Endothelial cell of umbilical vein (primary cell): ENCODE measurements at regions not wholly inside any gene's neighbourhood (a gene's known extent, or its start where the extent isn't known, plus 50 kb on each side); places are given as distances from the start of the nearest gene placed in this dataset.

Experiments
- BruUV-seq: library from RNA; stranded (reverse); fragments of 400-500 nt; replicated peaks from 2 replicates; lab custom pipeline; 2021; lab: Mats Ljungman, UMichigan
- CTCF ChIA-PET: fragments of 300-600, 350-600 bp; sonication (Branson Sonifier 250); formaldehyde crosslinking; loops from one replicate; lab custom pipeline; 2021; ENCODE audit warnings: antibody characterized with exemption, inconsistent platforms; lab: Charles Lee
- POLR2A ChIA-PET: fragments of 300-600, 350-600 bp; sonication (Branson Sonifier 250); formaldehyde crosslinking; loops from one replicate; lab custom pipeline; 2021; ENCODE audit warnings: antibody characterized with exemption, inconsistent platforms; lab: Charles Lee
- DNase-seq: peaks from one replicate; pipeline ENCODE4 v3.0.0-alpha.2; 2011; ENCODE audit warnings: low read depth, low spot score
- FAIRE-seq: peaks from 2 replicates; lab custom pipeline; 2011; peaks lifted over from hg19 to GRCh38; lab: Jason Lieb, UNC
- H2AFZ ChIP-seq: 2 replicates; pipeline ENCODE4 v1.6.0; 2012; ENCODE audit warnings: low read depth, low read length, control low read depth, inconsistent platforms
- H3K27ac ChIP-seq: 2 replicates; pipeline ENCODE4 v1.5.1; 2011; ENCODE audit warnings: low read depth, mild to moderate bottlenecking, control low read depth, low read length, moderate library complexity; ENCODE audit not compliant: insufficient read depth
- H3K27me3 ChIP-seq, 2 experiments: 2 replicates each; pipeline versions ENCODE4 v1.6.0 to v1.6.1; 2011; ENCODE audit warnings: low read length in 2 of 2, mixed read lengths in 1 of 2; ENCODE audit not compliant: control insufficient read depth in 2 of 2, insufficient read depth in 2 of 2
- H3K36me3 ChIP-seq, 2 experiments: 2 replicates in 1 of 2; 3 replicates in 1 of 2; pipeline ENCODE4 v1.5.1; 2011; ENCODE audit warnings: low read length in 2 of 2, mild to moderate bottlenecking in 1 of 2, moderate library complexity in 1 of 2; ENCODE audit not compliant: control insufficient read depth in 2 of 2, insufficient read depth in 2 of 2; ENCODE audit errors: extremely low read depth in 1 of 2
- H3K4me1 ChIP-seq: 3 replicates; pipeline ENCODE4 v1.5.1; 2011; ENCODE audit warnings: mild to moderate bottlenecking, low read length; ENCODE audit not compliant: control insufficient read depth, insufficient read depth; ENCODE audit errors: extremely low read depth
- H3K4me2 ChIP-seq: 2 replicates; pipeline ENCODE4 v1.6.1; 2011; ENCODE audit warnings: low read length, control low read depth, mixed read lengths; ENCODE audit not compliant: insufficient read depth
- H3K4me3 ChIP-seq, 3 experiments: fragments of 200-600 bp in 1 of 3; sonication (generic), shearing (Covaris generic) in 1 of 3; replicated peaks in 1 of 3; 2 replicates each; pipeline ENCODE4 v1.5.1; 2011 to 2016; ENCODE audit warnings: control low read depth in 3 of 3, low read length in 3 of 3, mild to moderate bottlenecking in 2 of 3, inconsistent platforms in 1 of 3, low read depth in 1 of 3, moderate library complexity in 1 of 3; ENCODE audit not compliant: insufficient read depth in 1 of 3
- H3K79me2 ChIP-seq: 2 replicates; pipeline ENCODE4 v1.6.0; 2012; ENCODE audit warnings: low read length, inconsistent platforms; ENCODE audit not compliant: control insufficient read depth, insufficient read depth
- H3K9ac ChIP-seq: replicated peaks from 2 replicates; pipeline ENCODE3; 2011; ENCODE audit warnings: low read length, control low read depth; ENCODE audit not compliant: insufficient read depth; ENCODE audit errors: extremely low read depth
- H3K9me1 ChIP-seq: replicated peaks from 3 replicates; pipeline ENCODE4 v1.6.0; 2011; ENCODE audit warnings: mild to moderate bottlenecking, low read length; ENCODE audit not compliant: control insufficient read depth, insufficient read depth; ENCODE audit errors: extremely low read depth
- H3K9me3 ChIP-seq: replicated peaks from 2 replicates; pipeline ENCODE4 v1.5.1; 2012; ENCODE audit warnings: low read length, inconsistent platforms; ENCODE audit not compliant: control insufficient read depth, insufficient read depth
- H4K20me1 ChIP-seq: replicated peaks from 2 replicates; pipeline ENCODE3; 2011; ENCODE audit warnings: mild to moderate bottlenecking, low read length; ENCODE audit not compliant: control insufficient read depth, insufficient read depth; ENCODE audit errors: extremely low read depth
- CTCF ChIP-seq, 2 donors: IDR thresholded peaks; 1 replicate in 1 of 2; 2 replicates in 1 of 2; pipeline ENCODE4 v1.5.1; 2011; ENCODE audit warnings: low read length in 2 of 2, mild to moderate bottlenecking in 2 of 2, moderate library complexity in 2 of 2, control low read depth in 1 of 2, inconsistent platforms in 1 of 2, low read depth in 1 of 2; ENCODE audit not compliant: insufficient read depth in 1 of 2; ENCODE audit errors: extremely low read depth in 1 of 2
- EZH2 ChIP-seq: IDR thresholded peaks from 2 replicates; pipeline ENCODE4 v1.6.1; 2012; ENCODE audit warnings: borderline replicate concordance, low read depth, mild to moderate bottlenecking, moderate library complexity, low read length, inconsistent platforms; ENCODE audit not compliant: severe bottlenecking
- FOS ChIP-seq: IDR thresholded peaks from 2 replicates; pipeline ENCODE4 v1.6.1; 2011; ENCODE audit warnings: mild to moderate bottlenecking, low read length, moderate library complexity, borderline replicate concordance; ENCODE audit not compliant: insufficient read depth
- GATA2 ChIP-seq: IDR thresholded peaks from 2 replicates; pipeline ENCODE4 v1.7.0; 2011; ENCODE audit warnings: low read depth, mild to moderate bottlenecking, moderate library complexity, mixed read lengths, low read length; ENCODE audit not compliant: insufficient read length, insufficient read depth
- JUN ChIP-seq: IDR thresholded peaks from 2 replicates; pipeline ENCODE4 v1.6.1; 2011; ENCODE audit warnings: borderline replicate concordance, low read depth; ENCODE audit not compliant: insufficient read length, insufficient read depth
- MYC ChIP-seq: IDR thresholded peaks from one replicate; pipeline ENCODE4 v1.6.1; 2011; ENCODE audit warnings: mild to moderate bottlenecking, low read depth, low read length
- POLR2A ChIP-seq: IDR thresholded peaks from 2 replicates; pipeline ENCODE4 v1.6.1; 2012; ENCODE audit warnings: low read depth, mild to moderate bottlenecking, control low read depth, low read length
- POLR2AphosphoS5 ChIP-seq: IDR thresholded peaks from 2 replicates; pipeline ENCODE4 v1.6.1; 2012; ENCODE audit warnings: low read depth, mild to moderate bottlenecking, control low read depth, low read length, moderate library complexity; ENCODE audit not compliant: insufficient read depth
- dilution Hi-C: fragments of 300-500 bp; cut with MboI; formaldehyde crosslinking; loops from one replicate; pipeline ENCODE4 v1.15.0; 2019; ENCODE audit warnings: low sequenced_read_pairs; ENCODE audit not compliant: extremely low pct_ligation_motif_present
- intact Hi-C: fragments of 100-400 bp; cut with micrococcal nuclease; formaldehyde crosslinking; loops from one replicate; pipeline ENCODE4 v1.10.0; 2022
- TF ChIP-seq, protein P1 (sequence below): IDR thresholded peaks from 2 replicates; pipeline ENCODE4 v1.6.1; 2011; ENCODE audit not compliant: insufficient read depth, insufficient read length

DNA sequence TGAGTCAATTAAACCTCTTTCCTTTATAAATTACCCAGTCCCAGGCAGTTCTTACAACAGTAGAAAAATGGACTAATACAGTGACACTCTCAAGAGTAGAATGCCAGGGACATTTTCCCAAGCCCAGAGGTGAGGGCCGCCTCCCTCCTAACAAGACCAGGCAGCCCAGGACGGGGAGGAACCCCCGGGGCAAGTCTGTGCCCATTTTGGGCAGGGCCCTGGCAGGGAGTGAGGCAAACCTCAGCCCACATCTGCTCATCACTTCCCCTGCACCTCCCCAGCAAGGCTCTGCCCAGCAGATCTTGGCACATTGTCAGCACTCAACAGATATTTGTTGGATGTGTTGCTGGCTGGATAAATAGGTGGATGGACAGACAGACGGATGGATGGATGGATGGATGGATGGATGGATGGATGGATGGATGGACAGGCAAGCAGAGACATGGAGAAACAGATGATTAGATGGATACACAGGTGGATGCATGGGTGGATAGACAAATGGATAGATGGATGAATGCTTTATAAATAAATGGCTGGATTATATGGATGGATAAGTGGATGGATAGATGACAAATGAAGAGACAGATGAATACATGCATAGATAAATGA lies 271.3 kb downstream of the PARN start:
- no peaks in the 10 kb centered on the region for H3K9me1 ChIP-seq
- no peaks in the 10 kb centered on the region for H3K79me2 ChIP-seq
- FAIRE-seq = no peak
- H3K4me2 ChIP-seq = no peak overlapping the region
- H3K4me1 ChIP-seq = no peaks in the 10 kb centered on the region
- H3K36me3 ChIP-seq = no peaks in the 10 kb centered on the region
- TF ChIP-seq EZH2 (no peak), MYC (no peak), CTCF (IDR thresholded peaks at IDR 0.05; ENCODE audit: extremely low read depth in 1 of 2, insufficient read depth in 1 of 2, low read depth in 1 of 2, low read length in 2 of 2) (no peak), POLR2A (no peak), JUN (no peak), POLR2AphosphoS5 (no peak), GATA2 (no peak), FOS (no peak)
- TF ChIP-seq, protein P1, sequence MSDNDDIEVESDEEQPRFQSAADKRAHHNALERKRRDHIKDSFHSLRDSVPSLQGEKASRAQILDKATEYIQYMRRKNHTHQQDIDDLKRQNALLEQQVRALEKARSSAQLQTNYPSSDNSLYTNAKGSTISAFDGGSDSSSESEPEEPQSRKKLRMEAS = no peak
- dilution Hi-C loops = no loop called here
- POLR2A ChIA-PET = no interaction called here
- no peak overlapping the region for H2AFZ ChIP-seq
- intact Hi-C loops = no loop called here
- H3K27me3 ChIP-seq = no peaks in the 10 kb centered on the region
- BruUV-seq = no TSS peak
- no peak overlapping the region for H3K9ac ChIP-seq
- DNase-seq = no peak
- H3K27ac ChIP-seq = no peak overlapping the region
- H3K9me3 ChIP-seq = no peaks in the 10 kb centered on the region
- no peak overlapping the region for H3K4me3 ChIP-seq
- CTCF ChIA-PET = no interaction called here
- H4K20me1 ChIP-seq = no peaks in the 10 kb centered on the region
